WTC11 (cell line): ENCODE measurements at regions not wholly inside any gene's neighbourhood (a gene's known extent, or its start where the extent isn't known, plus 50 kb on each side); places are given as distances from the start of the nearest gene placed in this dataset.

Experiments
- CREB1 ChIP-seq: sonication (generic); formaldehyde crosslinking; IDR thresholded peaks from 2 replicates; pipeline ENCODE4 v1.8.0; 2023; ENCODE audit warnings: mild to moderate bottlenecking, missing genetic modification reagents
- CREM ChIP-seq: sonication (generic); formaldehyde crosslinking; IDR thresholded peaks from 2 replicates; pipeline ENCODE4 v1.8.1; 2022; ENCODE audit warnings: mild to moderate bottlenecking, missing genetic modification reagents, moderate library complexity
- JUN ChIP-seq: sonication (generic); formaldehyde crosslinking; IDR thresholded peaks from 2 replicates; pipeline ENCODE4 v1.8.0; 2023; ENCODE audit warnings: mild to moderate bottlenecking, missing genetic modification reagents
- NR1H2 ChIP-seq: sonication (generic); formaldehyde crosslinking; IDR thresholded peaks from 2 replicates; pipeline ENCODE4 v1.9.0; 2021; ENCODE audit warnings: mild to moderate bottlenecking, moderate library complexity, missing genetic modification reagents
- NR3C1 ChIP-seq: sonication (generic); formaldehyde crosslinking; conservative IDR thresholded peaks from 2 replicates; pipeline ENCODE4 v1.8.1; 2023; ENCODE audit warnings: low read depth, mild to moderate bottlenecking, missing genetic modification reagents
- USF2 ChIP-seq: sonication (generic); formaldehyde crosslinking; IDR thresholded peaks from 2 replicates; pipeline ENCODE4 v1.8.1; 2023; ENCODE audit warnings: mild to moderate bottlenecking, missing genetic modification reagents, moderate library complexity
- ZNF219 ChIP-seq: sonication (generic); formaldehyde crosslinking; IDR thresholded peaks from 2 replicates; pipeline ENCODE4 v1.8.0; 2023; ENCODE audit warnings: missing genetic modification reagents, mild to moderate bottlenecking, borderline replicate concordance
- ZNF281 ChIP-seq: sonication (generic); formaldehyde crosslinking; IDR thresholded peaks from 2 replicates; pipeline ENCODE4 v1.8.0; 2023; ENCODE audit warnings: mild to moderate bottlenecking, missing genetic modification reagents
- TF ChIP-seq, protein P1 (sequence below): fragments of 200-600 bp; IDR thresholded peaks from 2 replicates; pipeline ENCODE4 v1.8.0; 2022; ENCODE audit warnings: antibody characterized with exemption
- TF ChIP-seq, protein P2 (sequence below): sonication (generic); formaldehyde crosslinking; IDR thresholded peaks from 2 replicates; pipeline ENCODE4 v1.8.0; 2022; ENCODE audit warnings: mild to moderate bottlenecking, missing genetic modification reagents
- TF ChIP-seq, protein P3 (sequence below): sonication (generic); formaldehyde crosslinking; IDR thresholded peaks from 2 replicates; pipeline ENCODE4 v1.8.1; 2022; ENCODE audit warnings: mild to moderate bottlenecking, missing genetic modification reagents, moderate library complexity, borderline replicate concordance

- no peak for TF ChIP-seq ZNF219 (CRISPR knock-in tag)
- no peak for TF ChIP-seq CREB1 (CRISPR knock-in tag)
- TF ChIP-seq, protein P1, sequence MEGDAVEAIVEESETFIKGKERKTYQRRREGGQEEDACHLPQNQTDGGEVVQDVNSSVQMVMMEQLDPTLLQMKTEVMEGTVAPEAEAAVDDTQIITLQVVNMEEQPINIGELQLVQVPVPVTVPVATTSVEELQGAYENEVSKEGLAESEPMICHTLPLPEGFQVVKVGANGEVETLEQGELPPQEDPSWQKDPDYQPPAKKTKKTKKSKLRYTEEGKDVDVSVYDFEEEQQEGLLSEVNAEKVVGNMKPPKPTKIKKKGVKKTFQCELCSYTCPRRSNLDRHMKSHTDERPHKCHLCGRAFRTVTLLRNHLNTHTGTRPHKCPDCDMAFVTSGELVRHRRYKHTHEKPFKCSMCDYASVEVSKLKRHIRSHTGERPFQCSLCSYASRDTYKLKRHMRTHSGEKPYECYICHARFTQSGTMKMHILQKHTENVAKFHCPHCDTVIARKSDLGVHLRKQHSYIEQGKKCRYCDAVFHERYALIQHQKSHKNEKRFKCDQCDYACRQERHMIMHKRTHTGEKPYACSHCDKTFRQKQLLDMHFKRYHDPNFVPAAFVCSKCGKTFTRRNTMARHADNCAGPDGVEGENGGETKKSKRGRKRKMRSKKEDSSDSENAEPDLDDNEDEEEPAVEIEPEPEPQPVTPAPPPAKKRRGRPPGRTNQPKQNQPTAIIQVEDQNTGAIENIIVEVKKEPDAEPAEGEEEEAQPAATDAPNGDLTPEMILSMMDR, result no peak
- no peak for TF ChIP-seq USF2 (CRISPR knock-in tag)
- TF ChIP-seq, protein P2, sequence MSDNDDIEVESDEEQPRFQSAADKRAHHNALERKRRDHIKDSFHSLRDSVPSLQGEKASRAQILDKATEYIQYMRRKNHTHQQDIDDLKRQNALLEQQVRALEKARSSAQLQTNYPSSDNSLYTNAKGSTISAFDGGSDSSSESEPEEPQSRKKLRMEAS (CRISPR knock-in tag), result no peak
- TF ChIP-seq, protein P3, sequence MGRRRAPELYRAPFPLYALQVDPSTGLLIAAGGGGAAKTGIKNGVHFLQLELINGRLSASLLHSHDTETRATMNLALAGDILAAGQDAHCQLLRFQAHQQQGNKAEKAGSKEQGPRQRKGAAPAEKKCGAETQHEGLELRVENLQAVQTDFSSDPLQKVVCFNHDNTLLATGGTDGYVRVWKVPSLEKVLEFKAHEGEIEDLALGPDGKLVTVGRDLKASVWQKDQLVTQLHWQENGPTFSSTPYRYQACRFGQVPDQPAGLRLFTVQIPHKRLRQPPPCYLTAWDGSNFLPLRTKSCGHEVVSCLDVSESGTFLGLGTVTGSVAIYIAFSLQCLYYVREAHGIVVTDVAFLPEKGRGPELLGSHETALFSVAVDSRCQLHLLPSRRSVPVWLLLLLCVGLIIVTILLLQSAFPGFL (CRISPR knock-in tag), result no peak
- no peak for TF ChIP-seq ZNF281 (CRISPR knock-in tag)
- TF ChIP-seq JUN (CRISPR knock-in tag), result no peak
- TF ChIP-seq NR1H2 (CRISPR knock-in tag), result no peak
- TF ChIP-seq CREM (CRISPR knock-in tag), result no peak
- TF ChIP-seq NR3C1 (CRISPR knock-in tag), result no peak
These were observed 766.4 kb upstream of the KLHL1 start for GRCh38 chr13:70874636-70875035.
